Left ventricle myocardium inferior (tissue), 1 donor: ENCODE measurements at regions not wholly inside any gene's neighbourhood (a gene's known extent, or its start where the extent isn't known, plus 50 kb on each side); places are given as distances from the start of the nearest gene placed in this dataset.

ENCODE experiments used
- DNase-seq: peaks from one replicate; pipeline ENCODE4 v3.0.0-alpha.2; 2020
- H3K27ac ChIP-seq: fragments of 200-600 bp; replicated peaks from 2 replicates; pipeline ENCODE4 v1.8.0; 2021
- H3K27me3 ChIP-seq: fragments of 200-600 bp; 2 replicates; pipeline ENCODE4 v1.8.0; 2021; ENCODE audit warnings: low read depth
- H3K36me3 ChIP-seq: fragments of 200-600 bp; 2 replicates; pipeline ENCODE4 v1.8.0; 2021
- H3K4me1 ChIP-seq: fragments of 200-600 bp; 2 replicates; pipeline ENCODE4 v1.8.0; 2021
- H3K4me3 ChIP-seq: fragments of 200-600 bp; 2 replicates; pipeline ENCODE4 v1.8.0; 2021; ENCODE audit warnings: mild to moderate bottlenecking, moderate library complexity
- H3K9me3 ChIP-seq: fragments of 200-600 bp; replicated peaks from 2 replicates; pipeline ENCODE4 v1.8.0; 2021
- CTCF ChIP-seq: fragments of 200-600 bp; IDR thresholded peaks from 2 replicates; pipeline ENCODE4 v1.8.0; 2021; ENCODE audit warnings: antibody characterized with exemption, mild to moderate bottlenecking, borderline replicate concordance
- intact Hi-C: fragments of 100-400 bp; cut with micrococcal nuclease; formaldehyde crosslinking; loops from one replicate; pipeline ENCODE4 v1.11.0; 2022
- donor health status: DM: no; HTN: yes; CAD: no; lungs with severe emphysema.

- no peak overlapping the region for H3K4me3 ChIP-seq
- no peaks in the 10 kb centered on the region for H3K36me3 ChIP-seq
- no peaks in the 10 kb centered on the region for H3K4me1 ChIP-seq
- DNase-seq = no peak
- no peaks in the 10 kb centered on the region for H3K27me3 ChIP-seq
- TF ChIP-seq CTCF = no peak
- H3K9me3 ChIP-seq = peaks cover 10% of the 10 kb centered on the region
- H3K27ac ChIP-seq = no peak overlapping the region
- intact Hi-C loops = no loop called here
Observed at GRCh38 chr5:26239588-26239987, 798.8 kb downstream of the CDH9 start.

GRCh38 chr5:26237489-26237888 is 800.9 kb downstream of the CDH9 start:
- peaks cover 10% of the 10 kb centered on the region for H3K9me3 ChIP-seq
- H3K36me3 ChIP-seq = no peaks in the 10 kb centered on the region
- TF ChIP-seq CTCF = no peak
- no peak overlapping the region for H3K4me3 ChIP-seq
- H3K27me3 ChIP-seq = no peaks in the 10 kb centered on the region
- no peak overlapping the region for H3K27ac ChIP-seq
- intact Hi-C loops = no loop called here
- no peak for DNase-seq
- no peaks in the 10 kb centered on the region for H3K4me1 ChIP-seq

- no peaks in the 10 kb centered on the region for H3K27me3 ChIP-seq
- H3K27ac ChIP-seq = no peak overlapping the region
- H3K4me1 ChIP-seq = no peaks in the 10 kb centered on the region
- peaks cover 10% of the 10 kb centered on the region for H3K9me3 ChIP-seq
- DNase-seq = no peak
- intact Hi-C loops = no loop called here
- no peak for TF ChIP-seq CTCF
- no peak overlapping the region for H3K4me3 ChIP-seq
- H3K36me3 ChIP-seq = no peaks in the 10 kb centered on the region
Observed at GRCh38 chr5:26236936-26237335, 801.5 kb downstream of the CDH9 start.

GRCh38 chr5:26232706-26233105 is 805.7 kb downstream of the CDH9 start:
- Histone ChIP-seq H3K27me3 (no peaks in the 10 kb centered on the region), H3K27ac (no peak overlapping the region), H3K36me3 (no peaks in the 10 kb centered on the region), H3K4me1 (no peaks in the 10 kb centered on the region), H3K9me3 (peaks cover 13% of the 10 kb centered on the region), H3K4me3 (no peak overlapping the region)
- no peak for TF ChIP-seq CTCF
- intact Hi-C loops = no loop called here
- DNase-seq = no peak

- TF ChIP-seq CTCF = no peak
- no peaks in the 10 kb centered on the region for H3K4me1 ChIP-seq
- H3K9me3 ChIP-seq = peaks cover 3% of the 10 kb centered on the region
- no peaks in the 10 kb centered on the region for H3K36me3 ChIP-seq
- no peak overlapping the region for H3K4me3 ChIP-seq
- DNase-seq = no peak
- no peak overlapping the region for H3K27ac ChIP-seq
- H3K27me3 ChIP-seq = no peaks in the 10 kb centered on the region
- intact Hi-C loops = no loop called here
Observed at GRCh38 chr5:26231316-26231715, 807.1 kb downstream of the CDH9 start.

- no peak for TF ChIP-seq CTCF
- Histone ChIP-seq H3K27ac (no peak overlapping the region), H3K4me3 (no peak overlapping the region), H3K9me3 (peaks cover 3% of the 10 kb centered on the region), H3K36me3 (no peaks in the 10 kb centered on the region), H3K27me3 (no peaks in the 10 kb centered on the region), H3K4me1 (no peaks in the 10 kb centered on the region)
- intact Hi-C loops = no loop called here
- DNase-seq = no peak
Observed at GRCh38 chr5:26229848-26230247, 808.5 kb downstream of the CDH9 start.
